Karpas-422 (cell line): ENCODE measurements at regions not wholly inside any gene's neighbourhood (a gene's known extent, or its start where the extent isn't known, plus 50 kb on each side); places are given as distances from the start of the nearest gene placed in this dataset.
A peak's percentile ranks its signal among the peaks of the same experiment; 100 is the strongest.

Experiments used
- DNase-seq: peaks from one replicate; pipeline ENCODE4 v3.0.0-alpha.2; 2015
- H2AFZ ChIP-seq: fragments of 200-600 bp; sonication (generic); 2 replicates; pipeline ENCODE4 v1.6.1; 2014; ENCODE audit warnings: antibody characterized with exemption, low read length, mixed read lengths
- H3K27ac ChIP-seq: fragments of 200-600 bp; sonication (generic); 2 replicates; pipeline ENCODE4 v1.5.1; 2014; ENCODE audit warnings: mild to moderate bottlenecking, low read length, moderate library complexity
- H3K27me3 ChIP-seq: fragments of 200-600 bp; sonication (generic); 2 replicates; pipeline ENCODE4 v1.6.1; 2014; ENCODE audit warnings: low read length, mixed read lengths
- H3K36me3 ChIP-seq: fragments of 200-600 bp; sonication (generic); 2 replicates; pipeline ENCODE4 v1.6.1; 2014; ENCODE audit warnings: low read length, mixed read lengths; ENCODE audit not compliant: insufficient read depth
- H3K4me1 ChIP-seq: fragments of 200-600 bp; sonication (generic); 2 replicates; pipeline ENCODE4 v1.6.1; 2014; ENCODE audit warnings: mild to moderate bottlenecking, low read length, mixed read lengths
- H3K4me2 ChIP-seq: fragments of 200-600 bp; sonication (generic); 2 replicates; pipeline ENCODE4 v1.6.1; 2014; ENCODE audit warnings: low read length, low read depth, mild to moderate bottlenecking; ENCODE audit not compliant: poor library complexity, severe bottlenecking
- H3K4me3 ChIP-seq: fragments of 200-600 bp; sonication (generic); 2 replicates; pipeline ENCODE4 v1.5.1; 2014; ENCODE audit warnings: mild to moderate bottlenecking, antibody characterized with exemption, low read length, mixed read lengths
- H3K79me2 ChIP-seq: fragments of 200-600 bp; sonication (generic); 2 replicates; pipeline ENCODE4 v1.6.1; 2014; ENCODE audit warnings: mild to moderate bottlenecking, low read length, mixed read lengths
- H3K9ac ChIP-seq: fragments of 200-600 bp; sonication (generic); 2 replicates; pipeline ENCODE4 v1.6.0; 2014; ENCODE audit warnings: low read length
- H3K9me2 ChIP-seq: fragments of 200-600 bp; sonication (generic), shearing (Covaris generic); replicated peaks from 2 replicates; pipeline ENCODE4 v1.6.0; 2014; ENCODE audit warnings: mild to moderate bottlenecking, low read length, moderate library complexity; ENCODE audit not compliant: insufficient read depth
- H3K9me3 ChIP-seq: fragments of 300-700, 200-600 bp; sonication (generic); 2 replicates; pipeline ENCODE4 v1.6.1; 2014; ENCODE audit warnings: low read length, mixed read lengths
- H4K20me1 ChIP-seq: fragments of 200-600 bp; sonication (generic); 2 replicates; pipeline ENCODE4 v1.6.1; 2014; ENCODE audit warnings: mild to moderate bottlenecking, antibody characterized with exemption, low read length, low read depth; ENCODE audit not compliant: insufficient read depth

- Histone ChIP-seq H3K4me3 (no peak overlapping the region), H3K9ac (no peak overlapping the region), H3K27me3 (no peaks in the 10 kb centered on the region), H3K27ac (no peak overlapping the region), H4K20me1 (no peaks in the 10 kb centered on the region), H3K9me3 (0 out of 2 replicates have a peak, but pooled peaks cover 5% of the 10 kb centered on the region), H3K9me2 (no peaks in the 10 kb centered on the region), H3K36me3 (no peaks in the 10 kb centered on the region), H3K79me2 (no peaks in the 10 kb centered on the region), H2AFZ (peak overlapping the region; percentile 49; the same call in 1 of the 2 replicates), H3K4me1 (no peaks in the 10 kb centered on the region), H3K4me2 (no peak overlapping the region)
- DNase-seq, result no peak
Observed at GRCh38 chr13:63085851-63086250, 1670.2 kb upstream of the PCDH20 start.

GRCh38 chr13:63081400-63082014 lies 1665.9 kb upstream of the PCDH20 start:
- no peak overlapping the region for H3K4me3 ChIP-seq
- H3K79me2 ChIP-seq, result no peaks in the 10 kb centered on the region
- H3K4me1 ChIP-seq, result no peaks in the 10 kb centered on the region
- H4K20me1 ChIP-seq, result no peaks in the 10 kb centered on the region
- no peaks in the 10 kb centered on the region for H3K36me3 ChIP-seq
- H3K27ac ChIP-seq, result no peak overlapping the region
- H3K9ac ChIP-seq, result no peak overlapping the region
- no peaks in the 10 kb centered on the region for H3K9me2 ChIP-seq
- H3K4me2 ChIP-seq, result no peak overlapping the region
- H2AFZ ChIP-seq, result no peak overlapping the region
- H3K9me3 ChIP-seq, result peaks cover 16% of the 10 kb centered on the region; the same call in 1 of the 2 replicates
- DNase-seq, result no peak
- H3K27me3 ChIP-seq, result no peaks in the 10 kb centered on the region

- H3K4me2 ChIP-seq, result no peak overlapping the region
- no peak for DNase-seq
- H2AFZ ChIP-seq, result 0 out of 2 replicates have a peak overlapping the region, but pooled peaks have one; percentile 32
- no peaks in the 10 kb centered on the region for H3K27me3 ChIP-seq
- peaks cover 8% of the 10 kb centered on the region; the same call in 1 of the 2 replicates for H3K9me3 ChIP-seq
- no peaks in the 10 kb centered on the region for H3K4me1 ChIP-seq
- no peak overlapping the region for H3K27ac ChIP-seq
- no peak overlapping the region for H3K4me3 ChIP-seq
- no peaks in the 10 kb centered on the region for H3K36me3 ChIP-seq
- H3K79me2 ChIP-seq, result no peaks in the 10 kb centered on the region
- no peaks in the 10 kb centered on the region for H3K9me2 ChIP-seq
- no peaks in the 10 kb centered on the region for H4K20me1 ChIP-seq
- no peak overlapping the region for H3K9ac ChIP-seq
Observed at GRCh38 chr13:63075126-63075525, 1659.5 kb upstream of the PCDH20 start.

GRCh38 chr13:63050287-63050686 lies 1634.6 kb upstream of the PCDH20 start:
- Histone ChIP-seq H3K4me2 (no peak overlapping the region), H3K79me2 (no peaks in the 10 kb centered on the region), H4K20me1 (no peaks in the 10 kb centered on the region), H3K4me3 (no peak overlapping the region), H3K4me1 (no peaks in the 10 kb centered on the region), H3K9ac (no peak overlapping the region), H3K27me3 (no peaks in the 10 kb centered on the region), H2AFZ (no peak overlapping the region), H3K9me2 (no peaks in the 10 kb centered on the region), H3K27ac (no peak overlapping the region), H3K36me3 (no peaks in the 10 kb centered on the region), H3K9me3 (peaks cover 12% of the 10 kb centered on the region; the same call in 1 of the 2 replicates)
- DNase-seq, result no peak

- no peaks in the 10 kb centered on the region for H3K79me2 ChIP-seq
- no peaks in the 10 kb centered on the region for H4K20me1 ChIP-seq
- no peak overlapping the region for H3K4me2 ChIP-seq
- H3K27me3 ChIP-seq, result no peaks in the 10 kb centered on the region
- DNase-seq, result no peak
- no peak overlapping the region for H2AFZ ChIP-seq
- H3K27ac ChIP-seq, result no peak overlapping the region
- no peak overlapping the region for H3K4me3 ChIP-seq
- no peak overlapping the region for H3K9ac ChIP-seq
- H3K9me2 ChIP-seq, result no peaks in the 10 kb centered on the region
- no peaks in the 10 kb centered on the region for H3K4me1 ChIP-seq
- H3K9me3 ChIP-seq, result peaks cover 8% of the 10 kb centered on the region; the same call in 1 of the 2 replicates
- no peaks in the 10 kb centered on the region for H3K36me3 ChIP-seq
Observed at GRCh38 chr13:63048653-63049052, 1633.0 kb upstream of the PCDH20 start.

- Histone ChIP-seq H3K79me2 (no peaks in the 10 kb centered on the region), H3K9me2 (no peaks in the 10 kb centered on the region), H3K4me3 (no peak overlapping the region), H3K4me2 (no peak overlapping the region), H3K4me1 (no peaks in the 10 kb centered on the region), H3K27me3 (no peaks in the 10 kb centered on the region), H3K9me3 (peaks cover 8% of the 10 kb centered on the region; the same call in 1 of the 2 replicates), H3K36me3 (no peaks in the 10 kb centered on the region), H3K27ac (no peak overlapping the region), H4K20me1 (no peaks in the 10 kb centered on the region), H3K9ac (no peak overlapping the region), H2AFZ (peak overlapping the region; percentile 73)
- no peak for DNase-seq
Observed at GRCh38 chr13:63044589-63045313, 1629.1 kb upstream of the PCDH20 start.

GRCh38 chr13:63042686-63043085 lies 1627.0 kb upstream of the PCDH20 start:
- no peak overlapping the region for H3K9ac ChIP-seq
- no peaks in the 10 kb centered on the region for H3K4me1 ChIP-seq
- no peak for DNase-seq
- H3K79me2 ChIP-seq, result no peaks in the 10 kb centered on the region
- no peaks in the 10 kb centered on the region for H3K9me2 ChIP-seq
- H3K4me3 ChIP-seq, result no peak overlapping the region
- H3K27ac ChIP-seq, result no peak overlapping the region
- no peaks in the 10 kb centered on the region for H4K20me1 ChIP-seq
- no peak overlapping the region for H3K4me2 ChIP-seq
- H3K36me3 ChIP-seq, result no peaks in the 10 kb centered on the region
- no peaks in the 10 kb centered on the region for H3K27me3 ChIP-seq
- H3K9me3 ChIP-seq, result peaks cover 8% of the 10 kb centered on the region; the same call in 1 of the 2 replicates
- H2AFZ ChIP-seq, result no peak overlapping the region

- H3K4me1 ChIP-seq, result no peaks in the 10 kb centered on the region
- no peak overlapping the region for H3K9ac ChIP-seq
- H3K4me3 ChIP-seq, result no peak overlapping the region
- H3K27me3 ChIP-seq, result no peaks in the 10 kb centered on the region
- H3K9me3 ChIP-seq, result peaks cover 8% of the 10 kb centered on the region; the same call in 1 of the 2 replicates
- no peaks in the 10 kb centered on the region for H3K9me2 ChIP-seq
- no peaks in the 10 kb centered on the region for H3K79me2 ChIP-seq
- no peaks in the 10 kb centered on the region for H4K20me1 ChIP-seq
- no peak overlapping the region for H2AFZ ChIP-seq
- no peak for DNase-seq
- no peak overlapping the region for H3K4me2 ChIP-seq
- H3K27ac ChIP-seq, result no peak overlapping the region
- H3K36me3 ChIP-seq, result no peaks in the 10 kb centered on the region
Observed at GRCh38 chr13:63041640-63042414, 1626.2 kb upstream of the PCDH20 start.
